Mesendoderm (in vitro differentiated cells): ENCODE measurements at regions not wholly inside any gene's neighbourhood (a gene's known extent, or its start where the extent isn't known, plus 50 kb on each side); places are given as distances from the start of the nearest gene placed in this dataset.
"Not testable (repeated sequence)": the region's sequence is repeated elsewhere in the genome, so short reads cannot be mapped to it uniquely, and the experiment has no call there.

Source experiments
- DNase-seq: peaks from one replicate; pipeline ENCODE4 v3.0.0; 2013
- H2AK5ac ChIP-seq: 2 replicates; pipeline ENCODE4 v1.6.1; 2013; ENCODE audit warnings: low read length, inconsistent platforms
- H2BK120ac ChIP-seq: 2 replicates; pipeline ENCODE4 v1.6.1; 2013; ENCODE audit warnings: low read depth, mild to moderate bottlenecking, low read length, moderate library complexity, mixed read lengths
- H2BK15ac ChIP-seq: replicated peaks from 2 replicates; pipeline ENCODE4 v1.6.1; 2013; ENCODE audit warnings: low read depth, mild to moderate bottlenecking, moderate library complexity
- H2BK5ac ChIP-seq: 2 replicates; pipeline ENCODE4 v1.6.1; 2013; ENCODE audit warnings: low read length, inconsistent platforms
- H3K18ac ChIP-seq: 2 replicates; pipeline ENCODE4 v1.6.1; 2013; ENCODE audit warnings: mild to moderate bottlenecking, low read length, mixed read lengths
- H3K23ac ChIP-seq: one replicate; pipeline ENCODE4 v1.6.1; 2013; ENCODE audit warnings: low read length
- H3K27ac ChIP-seq: 2 replicates; pipeline ENCODE4 v1.5.1; 2013; ENCODE audit warnings: low read depth, mild to moderate bottlenecking, inconsistent platforms, low read length, moderate library complexity
- H3K27me3 ChIP-seq: 2 replicates; pipeline ENCODE4 v1.6.1; 2013; ENCODE audit warnings: low read length, control low read depth, mild to moderate bottlenecking, inconsistent platforms; ENCODE audit not compliant: insufficient read depth, poor library complexity
- H3K36me3 ChIP-seq: 2 replicates; pipeline ENCODE4 v1.6.1; 2013; ENCODE audit warnings: low read length, inconsistent platforms; ENCODE audit not compliant: control insufficient read depth, insufficient read depth
- H3K4ac ChIP-seq: one replicate; pipeline ENCODE4 v1.6.1; 2013; ENCODE audit warnings: low read depth, mild to moderate bottlenecking, low read length, moderate library complexity
- H3K4me1 ChIP-seq: 2 replicates; pipeline ENCODE4 v1.6.1; 2013; ENCODE audit warnings: low read depth, low read length, inconsistent platforms; ENCODE audit not compliant: control insufficient read depth
- H3K4me2 ChIP-seq: 2 replicates; pipeline ENCODE4 v1.6.1; 2013; ENCODE audit warnings: low read length
- H3K4me3 ChIP-seq: 2 replicates; pipeline ENCODE4 v1.5.1; 2013; ENCODE audit warnings: mild to moderate bottlenecking, low read length
- H3K56ac ChIP-seq: one replicate; pipeline ENCODE4 v1.6.1; 2013; ENCODE audit warnings: low read length
- H3K79me1 ChIP-seq: 2 replicates; pipeline ENCODE4 v1.6.1; 2013; ENCODE audit warnings: low read length, inconsistent platforms
- H3K79me2 ChIP-seq: 2 replicates; pipeline ENCODE4 v1.6.1; 2013; ENCODE audit warnings: mild to moderate bottlenecking, low read length; ENCODE audit not compliant: control insufficient read depth, insufficient read depth
- H3K9ac ChIP-seq: 2 replicates; pipeline ENCODE4 v1.6.1; 2013; ENCODE audit warnings: low read length, inconsistent platforms
- H4K5ac ChIP-seq: one replicate; pipeline ENCODE4 v1.6.1; 2013; ENCODE audit warnings: low read length
- H4K8ac ChIP-seq: one replicate; pipeline ENCODE4 v1.6.1; 2013; ENCODE audit warnings: low read depth, mild to moderate bottlenecking, control low read depth, low read length, moderate library complexity
- WGBS: extraction: QIAGEN DNeasy Blood & Tissue Kit; methylation state at CpG from one replicate; pipeline ENCODE4 v1.1.7; 2013; ENCODE audit warnings: low lambda C conversion rate, missing lambda C conversion rate; ENCODE audit not compliant: insufficient coverage; ENCODE audit errors: extremely low coverage; 5-methylcytosine and 5-hydroxymethylcytosine counted together

- WGBS: no CpG with 5 or more reads among the region's 2 CpGs
- no peak overlapping the region for H3K23ac ChIP-seq
- H2BK120ac ChIP-seq: no peak overlapping the region
- no peak overlapping the region for H3K27ac ChIP-seq
- no peak overlapping the region for H3K4me2 ChIP-seq
- H3K4ac ChIP-seq: no peak overlapping the region
- H3K9ac ChIP-seq: no peak overlapping the region
- no peak overlapping the region for H2AK5ac ChIP-seq
- no peak overlapping the region for H2BK5ac ChIP-seq
- H3K79me1 ChIP-seq: no peaks in the 10 kb centered on the region
- H3K27me3 ChIP-seq: no peaks in the 10 kb centered on the region
- H3K4me3 ChIP-seq: no peak overlapping the region
- no peaks in the 10 kb centered on the region for H3K36me3 ChIP-seq
- no peak overlapping the region for H3K56ac ChIP-seq
- H3K79me2 ChIP-seq: no peaks in the 10 kb centered on the region
- DNase-seq: no peak
- no peak overlapping the region for H4K5ac ChIP-seq
- H3K4me1 ChIP-seq: no peaks in the 10 kb centered on the region
- H2BK15ac ChIP-seq: no peak overlapping the region
- H3K18ac ChIP-seq: no peak overlapping the region
- H4K8ac ChIP-seq: no peak overlapping the region
These were observed 346.2 kb downstream of the C12orf75 start for GRCh38 chr12:105676694-105677093.

GRCh38 chr12:105677672-105678071, 347.2 kb downstream of the C12orf75 start:
- Histone ChIP-seq H2AK5ac (no peak overlapping the region), H4K5ac (no peak overlapping the region), H3K18ac (no peak overlapping the region), H4K8ac (no peak overlapping the region), H3K79me2 (no peaks in the 10 kb centered on the region), H3K27ac (no peak overlapping the region), H3K56ac (no peak overlapping the region), H2BK5ac (no peak overlapping the region), H3K4me3 (no peak overlapping the region), H3K36me3 (no peaks in the 10 kb centered on the region), H3K79me1 (no peaks in the 10 kb centered on the region), H2BK15ac (no peak overlapping the region), H3K4me1 (no peaks in the 10 kb centered on the region), H3K9ac (no peak overlapping the region), H3K4me2 (no peak overlapping the region), H3K23ac (no peak overlapping the region), H3K4ac (no peak overlapping the region), H2BK120ac (no peak overlapping the region), H3K27me3 (no peaks in the 10 kb centered on the region)
- no peak for DNase-seq
- no CpG with 5 or more reads among the region's 2 CpGs for WGBS

GRCh38 chr12:105679982-105680381, 349.5 kb downstream of the C12orf75 start:
- Histone ChIP-seq H4K5ac (no peak overlapping the region), H3K56ac (no peak overlapping the region), H3K79me2 (no peaks in the 10 kb centered on the region), H3K4me2 (no peak overlapping the region), H3K4ac (no peak overlapping the region), H4K8ac (no peak overlapping the region), H3K4me3 (no peak overlapping the region), H3K23ac (no peak overlapping the region), H2AK5ac (no peak overlapping the region), H3K18ac (no peak overlapping the region), H3K27ac (no peak overlapping the region), H2BK5ac (no peak overlapping the region), H2BK120ac (no peak overlapping the region), H3K27me3 (no peaks in the 10 kb centered on the region), H3K9ac (no peak overlapping the region), H3K4me1 (no peaks in the 10 kb centered on the region), H3K36me3 (no peaks in the 10 kb centered on the region), H3K79me1 (no peaks in the 10 kb centered on the region), H2BK15ac (no peak overlapping the region)
- no peak for DNase-seq
- no CpG with 5 or more reads among the region's 1 CpG for WGBS

GRCh38 chr12:105681341-105681740, 350.9 kb downstream of the C12orf75 start:
- no peak overlapping the region for H4K5ac ChIP-seq
- no peaks in the 10 kb centered on the region for H3K4me1 ChIP-seq
- no peak overlapping the region for H3K4me2 ChIP-seq
- no CpG with 5 or more reads among the region's 2 CpGs for WGBS
- no peaks in the 10 kb centered on the region for H3K79me1 ChIP-seq
- no peaks in the 10 kb centered on the region for H3K36me3 ChIP-seq
- H2BK120ac ChIP-seq: no peak overlapping the region
- H3K27ac ChIP-seq: no peak overlapping the region
- DNase-seq: no peak
- no peak overlapping the region for H3K23ac ChIP-seq
- no peak overlapping the region for H4K8ac ChIP-seq
- no peak overlapping the region for H2AK5ac ChIP-seq
- H3K27me3 ChIP-seq: no peaks in the 10 kb centered on the region
- no peak overlapping the region for H3K56ac ChIP-seq
- no peak overlapping the region for H3K18ac ChIP-seq
- no peak overlapping the region for H2BK15ac ChIP-seq
- H3K9ac ChIP-seq: no peak overlapping the region
- H2BK5ac ChIP-seq: no peak overlapping the region
- no peak overlapping the region for H3K4me3 ChIP-seq
- no peaks in the 10 kb centered on the region for H3K79me2 ChIP-seq
- no peak overlapping the region for H3K4ac ChIP-seq

GRCh38 chr12:105682821-105683220, 352.3 kb downstream of the C12orf75 start:
- H3K4me1 ChIP-seq, H2BK5ac ChIP-seq, H3K56ac ChIP-seq, H3K79me2 ChIP-seq, H3K36me3 ChIP-seq, H2AK5ac ChIP-seq, H3K27ac ChIP-seq, H3K18ac ChIP-seq, H3K27me3 ChIP-seq, H2BK120ac ChIP-seq, H4K5ac ChIP-seq, H4K8ac ChIP-seq, H3K9ac ChIP-seq, H3K4me3 ChIP-seq, DNase-seq, H3K79me1 ChIP-seq, H3K4ac ChIP-seq, H3K4me2 ChIP-seq, H2BK15ac ChIP-seq, H3K23ac ChIP-seq: not testable (repeated sequence)
- WGBS: no CpG with 5 or more reads among the region's 1 CpG

- WGBS: no CpG with 5 or more reads among the region's 4 CpGs
- H3K4ac ChIP-seq, H2BK5ac ChIP-seq, H2BK15ac ChIP-seq, H2BK120ac ChIP-seq, H3K56ac ChIP-seq, H4K5ac ChIP-seq, H3K18ac ChIP-seq, H3K4me2 ChIP-seq, H3K79me1 ChIP-seq, H3K27ac ChIP-seq, H3K9ac ChIP-seq, H2AK5ac ChIP-seq, H4K8ac ChIP-seq, H3K23ac ChIP-seq, DNase-seq, H3K4me3 ChIP-seq, H3K4me1 ChIP-seq, H3K36me3 ChIP-seq, H3K79me2 ChIP-seq, H3K27me3 ChIP-seq: not testable (repeated sequence)
These were observed 353.3 kb downstream of the C12orf75 start for GRCh38 chr12:105683836-105684235.
